22Rv1 (cell line): ENCODE measurements at regions not wholly inside any gene's neighbourhood (a gene's known extent, or its start where the extent isn't known, plus 50 kb on each side); places are given as distances from the start of the nearest gene placed in this dataset.

Source experiments
- H3K27ac ChIP-seq: fragments of 450-650 bp; 2 replicates; pipeline ENCODE4 v1.5.1; 2017
- CTCF ChIP-seq: fragments of 450-650 bp; IDR thresholded peaks from 2 replicates; pipeline ENCODE4 v1.5.1; 2017; ENCODE audit warnings: mild to moderate bottlenecking
- ZFX ChIP-seq: fragments of 450-650 bp; IDR thresholded peaks from 2 replicates; pipeline ENCODE4 v1.6.1; 2017; ENCODE audit warnings: antibody characterized with exemption, borderline replicate concordance

GRCh38 chr2:161020437-161020836 is 139.8 kb upstream of the TANK start:
- no peak overlapping the region for H3K27ac ChIP-seq
- TF ChIP-seq CTCF (no peak), ZFX (no peak)

GRCh38 chr2:161028581-161028980 is 131.6 kb upstream of the TANK start:
- no peak for TF ChIP-seq ZFX
- TF ChIP-seq CTCF, result no peak
- no peak overlapping the region for H3K27ac ChIP-seq

DNA sequence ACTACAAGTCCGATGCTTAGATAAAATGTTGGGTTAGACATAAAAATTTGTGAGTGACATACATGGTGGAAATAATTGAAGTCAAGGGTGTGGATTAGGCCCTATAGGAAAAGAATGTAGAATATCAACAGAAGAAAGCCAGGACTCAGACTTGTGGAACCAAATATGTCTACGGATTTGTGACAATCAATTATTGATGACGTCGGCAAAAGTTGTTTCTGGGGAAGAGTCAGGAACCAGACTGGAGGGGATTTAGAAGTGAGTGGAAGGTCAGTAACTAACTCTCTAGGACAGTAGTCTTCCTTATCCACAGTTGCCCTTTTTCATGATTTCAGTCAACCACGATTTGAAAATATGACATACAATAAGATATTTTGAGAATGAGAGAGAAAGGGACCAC is 130.9 kb upstream of the TANK start:
- TF ChIP-seq ZFX (no peak), CTCF (no peak)
- no peak overlapping the region for H3K27ac ChIP-seq

- TF ChIP-seq ZFX (no peak), CTCF (no peak)
- no peak overlapping the region for H3K27ac ChIP-seq
These were observed 129.8 kb upstream of the TANK start for GRCh38 chr2:161030260-161031063.

DNA sequence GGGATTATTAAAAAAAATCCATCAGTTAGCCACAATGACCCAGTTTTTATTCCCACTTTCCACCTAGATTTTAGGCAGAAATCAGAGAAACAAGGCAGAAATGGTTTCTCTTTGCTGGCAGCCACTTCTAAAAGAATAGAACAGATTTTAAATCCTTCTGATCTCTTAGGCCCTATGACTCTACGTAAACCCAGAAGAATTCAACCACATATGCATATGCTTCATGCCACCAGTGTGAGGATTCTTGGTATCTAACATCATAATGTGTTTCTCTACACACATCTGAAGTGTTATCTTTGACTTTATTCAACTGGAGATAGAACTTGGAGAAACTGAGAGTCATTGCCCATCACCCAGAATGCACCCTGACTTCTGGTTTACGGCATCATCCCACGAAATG is 128.7 kb upstream of the TANK start:
- H3K27ac ChIP-seq, result no peak overlapping the region
- TF ChIP-seq CTCF, result no peak
- TF ChIP-seq ZFX, result no peak

GRCh38 chr2:161032635-161033034 is 127.6 kb upstream of the TANK start:
- no peak for TF ChIP-seq CTCF
- TF ChIP-seq ZFX, result no peak
- no peak overlapping the region for H3K27ac ChIP-seq

GRCh38 chr2:161033059-161033660 is 127.1 kb upstream of the TANK start:
- H3K27ac ChIP-seq, result no peak overlapping the region
- TF ChIP-seq CTCF (no peak), ZFX (no peak)
